ENCODE measurements at regions not wholly inside any gene's neighbourhood (a gene's known extent, or its start where the extent isn't known, plus 50 kb on each side); places are given as distances from the start of the nearest gene placed in this dataset.
"Not testable (repeated sequence)": the region's sequence is repeated elsewhere in the genome, so short reads cannot be mapped to it uniquely, and the experiment has no call there.

DNA sequence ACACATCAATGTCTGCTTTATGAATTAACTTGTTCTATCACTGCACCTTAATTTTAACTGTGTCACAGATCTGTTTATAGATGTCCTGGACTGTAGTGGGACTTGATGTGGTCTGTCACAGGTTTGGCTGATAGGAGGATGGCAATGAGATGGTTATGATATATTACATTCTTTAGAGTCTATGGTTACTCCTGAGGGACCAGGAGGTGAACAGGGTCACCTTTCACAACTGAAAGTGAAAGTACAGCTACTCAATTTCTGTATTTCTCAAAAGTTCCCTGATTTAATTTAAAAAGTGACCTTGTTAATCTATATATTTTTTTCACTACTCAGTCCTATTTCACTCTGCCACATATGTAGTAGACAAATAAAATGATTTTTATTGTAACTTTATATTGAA is 1284.1 kb upstream of the GYPC start:
- DNase-seq, result no peak

DNA sequence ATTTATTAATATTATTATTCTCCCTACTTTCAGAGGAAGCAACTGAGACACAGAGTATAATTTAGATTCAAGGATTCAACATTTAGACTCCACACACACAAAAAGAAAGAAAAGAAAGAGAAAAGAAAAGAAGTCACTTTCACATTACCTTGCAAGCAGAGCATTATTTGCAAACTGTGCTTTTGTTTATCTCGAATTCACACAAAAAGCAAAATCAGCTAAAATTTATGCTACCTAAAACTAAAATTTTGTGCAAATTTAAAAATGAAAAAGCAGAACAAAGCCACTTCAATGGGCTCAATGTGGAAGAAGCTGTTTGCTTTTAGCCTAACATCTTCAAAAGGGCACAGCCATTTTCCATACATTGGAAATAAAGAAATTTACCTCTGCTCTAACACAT is 1282.7 kb upstream of the GYPC start:
- no peak for DNase-seq

DNA sequence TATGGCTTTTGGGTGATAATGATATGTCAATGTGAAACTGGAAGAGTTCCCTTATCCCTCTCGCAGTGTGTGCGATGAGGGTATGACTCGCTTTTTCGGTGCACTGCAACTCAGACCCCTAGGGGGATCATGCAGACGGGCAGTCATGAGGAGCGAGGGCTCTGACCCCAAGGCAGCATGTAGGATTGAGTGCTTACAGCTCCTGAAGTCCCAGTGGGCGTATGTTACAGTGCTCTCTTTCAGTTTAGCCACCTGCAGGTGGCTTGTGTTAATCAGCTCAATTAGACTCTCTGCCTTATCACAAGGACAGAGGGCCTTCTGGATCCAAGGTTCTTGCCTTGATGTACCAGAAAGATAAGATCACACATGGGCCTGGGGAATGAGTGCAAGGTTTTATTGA is 1269.9 kb upstream of the GYPC start:
- no peak for DNase-seq

DNA sequence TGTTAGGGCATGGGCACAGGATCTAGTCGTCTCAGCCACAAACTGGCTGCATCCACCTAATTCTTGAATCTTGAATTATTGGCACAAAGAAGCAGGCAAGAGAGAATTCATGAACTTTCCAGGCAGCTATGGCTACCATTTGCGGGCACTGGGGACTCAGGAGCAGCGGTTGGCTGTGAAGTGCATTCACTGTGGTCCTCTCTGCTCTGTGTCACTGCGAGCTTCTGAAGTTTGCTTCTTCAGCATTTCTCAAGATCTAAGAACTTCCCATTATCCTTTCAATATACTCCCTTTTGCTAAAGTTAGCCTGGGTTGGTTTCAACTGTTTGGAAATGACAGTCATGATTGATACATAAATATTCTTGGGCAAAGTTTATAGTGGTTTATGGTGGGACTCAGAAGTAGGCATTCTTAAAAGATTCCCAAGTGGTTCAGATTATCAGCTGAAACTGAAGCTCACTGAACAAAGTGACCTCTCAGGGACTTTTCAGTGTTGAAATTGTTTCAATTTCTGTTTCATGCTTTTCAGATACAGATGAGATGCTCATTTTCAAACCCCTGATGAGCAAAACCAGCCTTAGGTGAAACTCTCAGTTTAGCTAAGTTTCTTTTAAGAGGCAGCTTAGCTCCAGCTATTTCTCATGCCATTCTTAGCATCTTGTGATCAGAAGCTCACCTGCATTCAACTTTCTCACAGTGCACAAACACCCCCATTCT is 1258.3 kb upstream of the GYPC start:
- no peak for DNase-seq

DNA sequence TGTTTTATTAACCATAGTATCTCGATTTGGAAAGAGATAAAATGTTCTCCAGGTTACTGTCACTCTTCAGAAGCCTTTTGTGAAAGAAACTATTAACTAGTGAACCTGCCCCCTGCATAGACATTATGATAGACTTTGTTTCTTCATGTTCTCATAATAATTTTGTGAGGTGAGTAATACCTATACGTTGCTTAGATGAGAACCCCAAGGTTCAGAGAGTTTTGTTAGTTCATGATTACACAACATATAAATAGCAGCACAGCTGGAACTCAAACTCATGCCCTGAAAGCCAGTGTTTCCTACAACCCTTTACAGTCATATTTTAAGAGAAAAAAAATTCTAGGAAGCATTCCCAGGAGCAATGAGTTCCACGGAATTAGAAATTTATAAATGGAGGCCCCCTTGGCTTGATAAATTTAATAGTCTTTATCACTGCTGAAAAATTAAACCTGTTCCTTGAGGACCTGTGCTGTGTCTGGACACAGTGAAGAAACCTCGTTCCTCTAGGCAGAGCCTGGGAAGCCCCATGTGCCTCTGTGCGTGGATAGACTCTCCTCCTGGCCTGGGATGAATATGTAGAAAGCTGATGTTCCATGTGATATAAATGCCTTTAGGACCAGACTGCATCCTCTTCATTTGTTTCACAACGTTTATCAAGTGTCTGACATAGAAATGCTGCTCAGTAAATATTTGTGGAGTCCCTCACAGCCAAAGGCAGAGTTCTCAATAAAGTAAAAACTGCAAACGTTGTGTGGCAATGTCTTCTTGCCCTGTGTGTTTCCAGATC is 1257.0 kb upstream of the GYPC start:
- DNase-seq, result no peak

DNA sequence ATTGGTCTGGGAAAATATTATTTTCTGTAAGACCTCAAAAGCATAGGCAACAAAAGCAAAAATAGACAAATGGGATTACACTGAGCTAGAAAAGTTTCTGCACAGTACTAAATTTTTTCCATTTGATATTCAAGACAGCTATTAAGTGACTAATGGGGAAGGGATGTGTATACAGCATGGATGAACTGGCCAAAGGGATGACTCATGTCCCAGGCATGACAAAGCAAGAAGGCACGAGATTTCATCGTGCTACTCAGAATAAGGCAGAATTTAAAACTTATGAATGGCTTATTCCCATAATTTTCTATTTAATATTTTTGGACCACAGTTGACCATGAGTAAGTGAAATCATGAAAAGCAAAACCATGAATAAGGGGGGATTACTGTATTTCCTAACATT is 1250.1 kb upstream of the GYPC start:
- no peak for DNase-seq

DNA sequence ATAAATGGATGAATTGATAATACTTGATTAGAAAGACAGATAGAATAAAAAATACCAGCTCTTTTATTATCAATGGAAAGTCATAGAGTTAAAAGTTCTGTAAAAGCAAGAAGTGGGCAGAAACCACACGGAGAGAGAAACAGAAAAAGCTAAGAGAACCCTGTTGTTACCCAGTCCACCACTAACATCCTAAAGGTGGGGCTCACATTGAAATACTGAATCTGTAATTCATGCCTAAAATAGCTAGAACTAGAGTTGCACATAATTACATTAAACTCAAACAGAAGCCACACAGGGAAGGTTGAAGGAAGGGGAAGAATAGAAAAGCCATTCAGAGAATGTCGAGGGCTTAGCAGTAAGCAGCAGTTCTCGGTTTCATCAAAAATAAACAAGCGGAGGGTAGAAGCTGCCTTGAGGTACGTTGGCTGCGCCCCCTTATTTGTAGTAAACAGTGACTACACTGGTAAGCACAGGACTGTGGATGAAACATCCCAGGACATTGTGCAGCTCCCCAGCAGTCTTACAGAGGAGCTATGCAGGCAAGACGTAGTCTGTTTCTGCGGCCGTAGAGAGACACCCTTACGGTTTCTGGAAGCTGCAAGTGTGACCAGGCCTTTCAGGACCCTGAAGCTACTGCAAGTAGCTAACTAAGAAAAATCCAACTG is 1247.0 kb upstream of the GYPC start:
- no peak for DNase-seq

DNA sequence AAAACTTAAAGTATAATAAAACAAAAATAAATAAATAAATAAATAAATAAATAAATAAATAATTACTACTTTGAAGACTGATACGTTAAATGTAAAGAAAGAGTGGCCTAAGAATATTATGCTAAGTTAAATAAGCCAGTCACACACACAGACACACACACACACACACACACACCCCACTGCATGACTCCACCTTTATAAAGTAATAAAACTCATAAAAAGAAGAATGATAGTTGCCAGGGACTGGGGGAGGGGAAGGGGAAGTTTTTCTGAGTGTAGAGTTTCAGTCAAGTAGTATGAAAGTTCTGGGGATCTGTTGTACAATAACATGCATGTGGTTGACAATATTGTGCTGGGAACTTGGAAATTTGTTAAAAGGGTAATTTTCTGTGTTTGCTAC is 1237.5 kb upstream of the GYPC start:
- DNase-seq, result no peak

DNA sequence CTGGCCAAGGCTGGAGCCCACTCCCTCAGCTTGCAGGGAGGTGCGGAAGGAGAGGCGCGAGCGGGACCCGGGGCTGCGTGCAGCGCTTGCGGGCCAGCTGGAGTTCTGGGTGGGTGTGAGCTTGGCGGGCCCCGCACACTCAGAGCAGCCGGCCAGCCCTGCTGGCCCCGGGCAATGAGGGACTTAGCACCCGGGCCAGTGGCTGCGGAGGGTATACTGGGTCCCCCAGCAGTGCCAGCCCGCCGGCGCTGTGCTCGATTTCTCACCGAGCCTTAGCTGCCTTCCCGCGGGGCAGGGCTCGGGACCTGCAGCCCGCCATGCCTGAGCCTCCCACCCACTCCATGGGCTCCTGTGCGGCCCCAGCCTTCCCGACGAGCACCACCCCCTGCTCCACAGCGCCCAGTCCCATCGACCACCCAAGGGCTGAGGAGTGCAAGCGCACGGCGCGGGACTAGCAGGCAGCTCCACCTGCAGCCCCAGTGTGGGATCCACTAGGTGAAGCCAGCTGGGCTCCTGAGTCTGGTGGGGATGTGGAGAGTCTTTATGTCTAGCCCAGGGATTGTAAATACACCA is 1233.7 kb upstream of the GYPC start:
- not testable (repeated sequence) for DNase-seq

DNA sequence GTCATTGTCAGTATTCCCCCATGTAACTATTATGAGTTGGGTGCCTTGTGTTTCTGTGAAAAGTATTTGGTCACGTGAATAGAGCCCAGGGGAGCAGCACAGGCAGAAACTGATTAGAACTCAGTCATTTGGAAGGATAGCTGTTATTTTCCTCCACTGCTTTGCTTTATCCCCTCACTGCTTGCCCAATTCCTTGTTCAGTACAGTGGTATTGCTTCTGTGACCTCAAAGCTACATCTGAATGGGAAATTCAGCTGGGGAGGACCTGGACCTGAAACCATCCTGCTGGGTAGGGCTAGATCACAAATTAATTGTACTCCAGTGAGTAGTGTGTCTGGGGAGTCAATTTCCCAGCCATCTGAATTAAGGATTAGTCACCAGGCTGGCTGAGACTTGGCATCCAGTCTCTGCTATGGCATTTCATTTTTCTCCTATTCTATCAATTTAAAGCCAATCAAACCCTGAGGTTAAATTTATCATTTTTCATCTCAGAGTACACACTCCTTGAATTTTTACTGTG is 1231.6 kb upstream of the GYPC start:
- DNase-seq, result no peak

DNA sequence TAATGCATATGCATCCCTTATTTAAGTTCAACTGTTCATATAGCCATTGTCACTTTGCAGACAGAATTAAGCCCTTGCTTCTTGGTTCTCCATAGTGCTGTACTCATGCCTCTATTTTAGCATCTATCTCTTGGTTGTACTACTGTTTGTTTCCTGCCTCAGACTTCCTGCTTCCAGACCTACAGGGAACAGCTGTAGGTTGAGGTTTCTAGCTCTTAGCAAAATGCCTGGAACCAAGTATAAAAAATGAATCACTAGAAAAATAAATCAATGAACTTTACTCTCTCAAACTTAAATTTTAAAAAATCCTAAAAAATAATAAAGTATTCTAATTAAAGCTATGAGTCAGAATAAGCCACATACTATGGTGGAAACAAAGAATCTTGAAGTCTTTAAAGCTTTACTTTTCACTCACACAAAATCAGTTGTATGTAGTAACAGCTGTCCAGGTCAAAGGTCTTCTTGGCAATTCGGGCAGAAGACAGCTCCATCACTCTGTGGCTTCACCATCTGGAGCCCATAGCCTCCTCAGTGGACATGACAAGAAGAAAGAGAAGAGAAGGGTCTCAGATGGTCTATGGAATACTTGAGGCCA is 1228.1 kb upstream of the GYPC start:
- DNase-seq, result no peak

DNA sequence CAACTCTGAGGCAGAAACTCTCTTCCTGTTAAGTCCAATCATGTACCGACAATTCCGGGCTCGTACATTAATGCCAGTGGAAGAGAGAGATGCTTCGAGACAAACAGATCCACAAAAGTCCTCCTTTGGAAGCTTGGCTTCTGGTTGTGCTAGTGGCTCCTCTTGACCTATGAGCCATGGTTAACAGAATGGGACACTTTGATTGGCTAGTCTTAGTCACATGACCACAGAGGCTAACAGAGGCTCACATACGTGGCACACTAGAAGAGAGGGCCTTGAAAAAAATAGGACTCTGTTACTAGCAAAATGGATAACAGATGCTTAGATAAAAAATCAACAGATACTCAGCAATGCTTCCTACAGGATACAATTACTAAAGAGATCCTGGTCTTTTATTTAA is 1211.9 kb upstream of the GYPC start:
- DNase-seq, result no peak

DNA sequence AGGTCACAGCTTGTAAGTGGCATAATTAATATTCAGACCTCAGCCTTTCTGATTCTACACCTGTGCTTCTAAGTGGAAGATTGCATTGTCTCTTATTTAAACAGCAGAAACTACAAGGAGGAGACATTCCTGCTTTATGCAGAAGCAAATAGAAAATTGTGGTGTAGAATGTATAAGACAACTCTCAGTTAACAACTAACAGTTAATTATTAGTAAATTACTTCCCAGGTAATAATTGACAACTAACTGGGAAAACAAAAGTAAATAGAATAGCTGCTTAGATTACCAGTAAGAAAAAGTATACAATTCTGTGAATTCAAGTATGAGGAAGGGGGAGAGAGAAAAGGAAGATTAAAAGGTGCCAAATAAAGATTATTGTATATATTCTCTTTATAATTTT is 1210.5 kb upstream of the GYPC start:
- no peak for DNase-seq

DNA sequence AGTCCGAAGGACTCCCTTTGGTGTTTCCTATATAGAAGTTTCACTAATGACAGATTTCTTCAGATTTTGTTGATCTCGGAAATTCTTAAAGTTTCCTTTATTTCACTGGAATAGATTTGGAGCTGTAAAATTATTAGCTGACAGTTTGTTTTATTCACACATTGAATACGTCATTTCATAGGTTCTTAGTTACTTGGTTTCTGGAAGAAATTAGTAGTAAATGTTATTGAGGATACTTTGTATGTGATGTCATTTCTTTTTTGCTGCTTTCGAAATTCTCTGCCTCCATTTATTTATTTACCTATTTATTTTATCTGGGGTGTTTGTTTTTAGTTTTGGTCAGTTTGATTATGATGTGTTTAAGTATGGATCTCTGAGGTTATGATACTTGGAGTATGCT is 1205.9 kb upstream of the GYPC start:
- no peak for DNase-seq

DNA sequence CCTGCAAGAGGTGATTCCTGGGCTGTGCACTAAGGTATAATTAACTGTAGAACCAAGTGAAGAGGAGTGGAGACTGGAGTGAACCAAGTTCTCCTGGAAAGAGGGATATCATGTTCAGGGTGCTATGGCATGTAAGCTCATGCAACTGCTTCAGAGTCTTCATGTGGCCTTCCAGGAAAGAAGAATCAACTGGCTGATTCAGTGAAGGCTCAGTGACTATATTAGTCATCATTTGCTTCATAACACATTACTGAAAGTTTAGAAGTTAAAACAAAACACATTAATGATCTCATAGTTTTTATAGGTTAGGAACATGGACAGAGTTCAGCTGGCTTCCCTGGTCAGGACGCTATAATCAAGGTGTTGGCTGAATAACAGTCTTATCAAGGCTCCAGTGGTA is 1200.8 kb upstream of the GYPC start:
- no peak for DNase-seq

DNA sequence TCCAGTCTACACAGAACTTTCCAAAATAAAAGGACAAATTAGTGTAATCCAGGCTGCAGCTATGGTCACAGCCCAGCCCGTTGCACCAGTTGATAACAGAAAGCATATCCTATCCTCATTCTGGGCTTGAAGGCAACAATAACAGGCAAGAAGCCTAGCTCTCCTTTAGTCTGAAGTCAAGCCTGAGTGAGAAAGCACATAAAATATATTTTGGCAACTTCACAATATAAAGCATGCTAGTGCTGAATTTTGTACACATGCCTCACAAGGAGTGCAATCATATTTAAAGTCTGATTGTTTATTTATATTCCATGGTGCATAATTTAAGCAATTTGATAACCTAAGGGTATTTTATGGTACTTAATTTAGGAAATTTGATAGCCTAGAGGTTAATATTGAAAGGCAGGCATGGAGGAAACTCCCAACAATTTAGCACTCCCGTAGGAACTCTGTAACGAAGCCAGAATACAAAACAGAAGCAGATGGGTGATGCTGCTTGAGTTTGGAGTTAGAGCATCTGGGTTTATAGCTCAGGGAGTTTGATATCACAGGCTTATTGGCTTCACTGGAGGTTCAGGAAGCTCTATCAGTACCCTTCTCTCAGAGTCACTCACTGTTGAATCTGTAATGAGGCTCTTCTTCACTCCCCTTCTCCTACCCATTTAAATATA is 1199.1 kb upstream of the GYPC start:
- DNase-seq, result no peak

DNA sequence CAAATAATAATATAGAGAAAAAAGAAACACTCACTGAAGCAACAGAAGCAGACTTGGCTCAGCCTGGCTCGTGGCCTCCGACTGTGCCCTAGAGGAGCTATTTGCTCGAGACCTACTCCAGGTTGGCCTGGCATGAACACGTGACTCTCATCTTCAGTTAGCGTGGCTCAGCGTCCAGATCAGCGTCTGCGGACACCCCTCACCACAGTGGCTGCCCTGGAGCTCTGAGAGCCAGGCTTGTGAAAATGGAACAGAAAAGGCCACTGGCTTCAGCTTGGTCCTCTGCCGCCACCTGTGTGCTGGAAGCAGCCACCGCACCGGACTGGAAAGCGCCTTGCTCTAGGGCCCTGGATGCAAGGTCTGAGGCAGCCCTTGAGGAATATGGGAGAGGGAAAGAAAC is 1184.0 kb upstream of the GYPC start:
- no peak for DNase-seq

DNA sequence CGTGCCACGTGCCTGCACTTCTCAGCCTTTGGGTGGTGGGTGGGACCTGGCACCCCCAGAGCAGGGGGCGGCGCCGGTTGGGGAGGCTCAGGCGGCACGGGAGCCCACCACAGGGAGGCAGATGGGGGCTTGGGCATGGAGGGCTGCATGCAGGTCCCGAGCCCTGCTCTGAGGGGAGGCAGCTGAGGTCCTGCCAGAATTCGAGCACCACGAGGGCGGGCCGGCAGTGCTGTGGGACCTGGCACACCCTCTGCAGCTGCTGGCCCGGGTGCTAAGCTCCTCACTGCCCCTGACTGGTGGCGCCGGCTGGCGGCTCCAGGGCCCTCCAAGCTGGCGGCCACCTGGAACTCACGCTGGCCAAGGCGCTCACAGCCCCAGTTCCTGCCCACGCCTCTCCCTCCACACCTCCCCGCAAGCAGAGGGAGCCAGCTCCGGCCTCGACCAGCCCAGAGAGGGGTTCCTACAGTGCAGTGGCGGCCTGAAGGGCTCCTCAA is 1176.8 kb upstream of the GYPC start:
- no peak for DNase-seq

DNA sequence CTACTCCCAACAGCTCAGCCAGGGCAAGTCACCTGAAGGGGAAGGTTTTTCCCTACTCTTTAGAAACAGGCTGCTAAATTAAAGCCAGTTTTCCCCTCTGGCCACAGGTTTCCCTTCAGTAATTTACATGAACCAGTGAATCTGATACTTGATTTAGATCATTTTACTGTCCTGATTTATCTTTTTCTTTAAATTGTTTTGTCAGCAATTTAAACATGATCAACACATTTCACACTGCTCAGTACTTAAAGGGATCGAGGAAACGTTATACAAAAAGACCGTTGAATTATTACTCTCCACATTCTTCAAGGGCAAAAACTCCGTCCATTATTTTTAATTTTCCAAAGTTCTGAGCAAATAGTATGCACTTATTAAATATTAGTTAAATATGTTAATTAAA is 1165.7 kb upstream of the GYPC start:
- DNase-seq, result no peak

DNA sequence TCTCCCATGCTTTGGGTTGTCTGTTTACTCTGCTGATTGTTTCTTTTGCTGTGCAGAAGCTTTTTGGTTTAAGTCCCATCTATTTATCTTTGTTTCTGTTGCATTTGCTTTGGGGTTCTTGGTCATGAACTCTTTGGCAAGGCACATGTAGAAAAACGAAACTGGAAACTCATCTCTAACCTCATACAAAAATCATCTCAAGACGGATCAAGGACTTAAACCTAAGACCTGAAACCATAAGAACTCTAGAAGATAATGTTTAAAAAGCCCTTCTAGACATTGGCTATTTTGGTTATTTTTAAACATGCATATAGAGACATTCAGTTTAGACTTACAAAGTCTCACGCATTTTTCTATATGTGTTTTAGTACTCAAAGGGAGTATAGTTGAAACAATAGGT is 1164.3 kb upstream of the GYPC start:
- no peak for DNase-seq

DNA sequence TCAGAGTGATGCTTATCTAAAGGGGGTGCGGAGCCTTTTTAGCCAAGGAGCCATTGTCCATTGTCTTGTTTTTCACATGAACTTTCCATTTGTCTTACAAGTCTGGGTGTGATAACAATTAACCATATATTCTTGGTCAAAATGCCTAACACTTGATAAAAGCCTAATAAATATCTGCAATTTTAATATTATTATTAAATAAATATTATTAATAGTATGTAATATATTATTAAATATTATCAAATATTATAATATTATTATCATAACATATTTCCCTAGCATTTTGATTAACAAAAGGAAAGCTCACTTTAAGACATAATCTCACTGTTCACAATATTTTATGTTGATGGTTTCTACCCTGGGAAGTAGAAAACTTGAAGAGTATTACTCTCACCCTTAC is 1143.6 kb upstream of the GYPC start:
- DNase-seq, result no peak

DNA sequence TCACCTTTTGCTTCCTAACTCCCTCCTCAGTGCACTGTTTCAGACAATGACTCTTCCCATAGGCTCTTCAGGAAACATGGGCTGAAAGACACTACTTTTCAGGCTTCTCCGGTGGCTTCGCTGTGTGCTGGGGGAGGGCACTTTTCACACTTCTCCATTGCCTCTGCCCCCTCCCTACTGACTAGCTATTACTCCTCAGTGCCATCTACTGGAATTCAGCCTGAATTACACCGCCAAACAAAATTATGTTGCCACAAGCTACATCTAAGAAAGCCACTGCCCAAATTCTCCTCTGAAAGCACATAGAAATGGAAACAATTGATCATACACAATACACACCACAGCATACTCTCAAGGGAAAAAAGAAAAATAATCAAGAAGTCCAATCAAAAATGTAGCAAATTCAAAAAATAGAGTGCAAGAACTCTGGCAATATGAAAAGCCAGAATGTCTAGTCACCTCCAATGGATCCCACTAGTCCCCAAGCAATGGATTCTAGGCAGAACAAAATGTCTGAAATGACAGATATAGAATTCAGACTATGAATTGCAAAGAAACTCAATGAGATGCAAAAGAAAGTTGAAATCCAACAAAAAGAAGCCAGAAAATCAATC is 1139.4 kb upstream of the GYPC start:
- DNase-seq, result peak; percentile 25 to 38 (median 33)

Data from suppressor macrophage treated with lipopolysaccharide for 1 hour (primary cell).